ENCODE measurements at regions not wholly inside any gene's neighbourhood (a gene's known extent, or its start where the extent isn't known, plus 50 kb on each side); places are given as distances from the start of the nearest gene placed in this dataset.
"Not testable (repeated sequence)": the region's sequence is repeated elsewhere in the genome, so short reads cannot be mapped to it uniquely, and the experiment has no call there.

GRCh38 chr21:15620892-15621291 is 108.9 kb upstream of the USP25 start:
- Histone ChIP-seq H3K9me3 (replicated peaks) (no peaks in the 10 kb centered on the region), H3K4me1 (peaks cover 10% of the 10 kb centered on the region; the same call in 1 of the 2 replicates), H3K4me3 (no peak overlapping the region), H3K27ac (no peak overlapping the region), H3K27me3 (no peaks in the 10 kb centered on the region), H3K36me3 (no peaks in the 10 kb centered on the region)
- no peak for DNase-seq

GRCh38 chr21:15624646-15625045 is 105.1 kb upstream of the USP25 start:
- Histone ChIP-seq H3K4me3 (no peak overlapping the region), H3K9me3 (replicated peaks) (no peaks in the 10 kb centered on the region), H3K4me1 (no peaks in the 10 kb centered on the region), H3K27ac (no peak overlapping the region), H3K36me3 (no peaks in the 10 kb centered on the region), H3K27me3 (no peaks in the 10 kb centered on the region)
- no peak for DNase-seq

GRCh38 chr21:15625363-15625762 is 104.4 kb upstream of the USP25 start:
- no peaks in the 10 kb centered on the region for H3K36me3 ChIP-seq
- H3K9me3 ChIP-seq (replicated peaks): no peaks in the 10 kb centered on the region
- no peak for DNase-seq
- H3K27me3 ChIP-seq: no peaks in the 10 kb centered on the region
- no peaks in the 10 kb centered on the region for H3K4me1 ChIP-seq
- H3K27ac ChIP-seq: no peak overlapping the region
- H3K4me3 ChIP-seq: no peak overlapping the region

GRCh38 chr21:15626031-15626430 is 103.8 kb upstream of the USP25 start:
- Histone ChIP-seq H3K4me3 (no peak overlapping the region), H3K36me3 (no peaks in the 10 kb centered on the region), H3K27ac (no peak overlapping the region), H3K27me3 (no peaks in the 10 kb centered on the region), H3K9me3 (replicated peaks) (no peaks in the 10 kb centered on the region), H3K4me1 (no peaks in the 10 kb centered on the region)
- DNase-seq: no peak

- no peaks in the 10 kb centered on the region for H3K27me3 ChIP-seq
- no peaks in the 10 kb centered on the region for H3K9me3 ChIP-seq (replicated peaks)
- no peaks in the 10 kb centered on the region for H3K36me3 ChIP-seq
- no peak overlapping the region for H3K4me3 ChIP-seq
- no peak overlapping the region for H3K27ac ChIP-seq
- H3K4me1 ChIP-seq: no peaks in the 10 kb centered on the region
- DNase-seq: no peak
Measured at GRCh38 chr21:15627011-15627410, 102.8 kb upstream of the USP25 start.

GRCh38 chr21:15627823-15628222 is 102.0 kb upstream of the USP25 start:
- Histone ChIP-seq H3K36me3 (no peaks in the 10 kb centered on the region), H3K9me3 (replicated peaks) (0 out of 2 replicates have a peak, but pooled peaks cover 2% of the 10 kb centered on the region)

GRCh38 chr21:15631342-15631741 is 98.4 kb upstream of the USP25 start:
- Histone ChIP-seq H3K4me3 (no peak overlapping the region), H3K36me3 (no peaks in the 10 kb centered on the region), H3K4me1 (peaks cover 16% of the 10 kb centered on the region), H3K27ac (no peak overlapping the region), H3K9me3 (replicated peaks) (0 out of 2 replicates have a peak, but pooled peaks cover 7% of the 10 kb centered on the region), H3K27me3 (no peaks in the 10 kb centered on the region)
- DNase-seq: no peak

More at GRCh38 chr21:15627823-15628222, 102.0 kb upstream of the USP25 start:
- no peaks in the 10 kb centered on the region for H3K27me3 ChIP-seq
- H3K27ac ChIP-seq: no peak overlapping the region
- DNase-seq: no peak
- H3K4me1 ChIP-seq: no peaks in the 10 kb centered on the region
- H3K4me3 ChIP-seq: no peak overlapping the region

GRCh38 chr21:15634541-15634940 is 95.2 kb upstream of the USP25 start:
- H3K4me3 ChIP-seq; H3K27me3 ChIP-seq; H3K9me3 ChIP-seq (replicated peaks); H3K27ac ChIP-seq; H3K36me3 ChIP-seq: not testable (repeated sequence)
- H3K4me1 ChIP-seq: peaks cover 24% of the 10 kb centered on the region
- DNase-seq: peak; percentile 61 to 70

GRCh38 chr21:15638856-15639549 is 90.8 kb upstream of the USP25 start:
- H3K27ac ChIP-seq: no peak overlapping the region
- H3K4me3 ChIP-seq: no peak overlapping the region
- no peaks in the 10 kb centered on the region for H3K36me3 ChIP-seq
- peaks cover 24% of the 10 kb centered on the region for H3K4me1 ChIP-seq
- H3K27me3 ChIP-seq: no peaks in the 10 kb centered on the region
- peak; percentile 16 to 51 for DNase-seq
- H3K9me3 ChIP-seq (replicated peaks): 0 out of 2 replicates have a peak, but pooled peaks cover 2% of the 10 kb centered on the region

- peaks cover 13% of the 10 kb centered on the region for H3K4me1 ChIP-seq
- DNase-seq; H3K27ac ChIP-seq; H3K27me3 ChIP-seq; H3K9me3 ChIP-seq (replicated peaks); H3K36me3 ChIP-seq; H3K4me3 ChIP-seq: not testable (repeated sequence)
Measured at GRCh38 chr21:15640113-15640512, 89.7 kb upstream of the USP25 start.

GRCh38 chr21:15644489-15644888 is 85.3 kb upstream of the USP25 start:
- Histone ChIP-seq H3K4me1 (peaks cover 5% of the 10 kb centered on the region), H3K27me3 (no peaks in the 10 kb centered on the region), H3K27ac (no peak overlapping the region), H3K36me3 (no peaks in the 10 kb centered on the region), H3K4me3 (no peak overlapping the region), H3K9me3 (replicated peaks) (no peaks in the 10 kb centered on the region)
- no peak for DNase-seq

GRCh38 chr21:15645830-15646229 is 84.0 kb upstream of the USP25 start:
- Histone ChIP-seq H3K27me3 (no peaks in the 10 kb centered on the region), H3K4me1 (no peaks in the 10 kb centered on the region), H3K27ac (no peak overlapping the region), H3K9me3 (replicated peaks) (no peaks in the 10 kb centered on the region), H3K36me3 (no peaks in the 10 kb centered on the region), H3K4me3 (no peak overlapping the region)
- DNase-seq: no peak

GRCh38 chr21:15650735-15651134 is 79.0 kb upstream of the USP25 start:
- no peaks in the 10 kb centered on the region for H3K27me3 ChIP-seq
- no peak overlapping the region for H3K4me3 ChIP-seq
- no peak overlapping the region for H3K27ac ChIP-seq
- no peak for DNase-seq
- H3K36me3 ChIP-seq: no peaks in the 10 kb centered on the region
- no peaks in the 10 kb centered on the region for H3K9me3 ChIP-seq (replicated peaks)
- H3K4me1 ChIP-seq: no peaks in the 10 kb centered on the region

- no peaks in the 10 kb centered on the region for H3K4me1 ChIP-seq
- H3K27ac ChIP-seq: no peak overlapping the region
- H3K4me3 ChIP-seq: no peak overlapping the region
- no peak for DNase-seq
- no peaks in the 10 kb centered on the region for H3K9me3 ChIP-seq (replicated peaks)
- H3K27me3 ChIP-seq: no peaks in the 10 kb centered on the region
- no peaks in the 10 kb centered on the region for H3K36me3 ChIP-seq
Measured at GRCh38 chr21:15651172-15651571, 78.6 kb upstream of the USP25 start.

- Histone ChIP-seq H3K9me3 (replicated peaks) (no peaks in the 10 kb centered on the region), H3K27ac (no peak overlapping the region), H3K27me3 (no peaks in the 10 kb centered on the region), H3K36me3 (no peaks in the 10 kb centered on the region), H3K4me3 (no peak overlapping the region), H3K4me1 (no peaks in the 10 kb centered on the region)
- DNase-seq: no peak
Measured at GRCh38 chr21:15653710-15654109, 76.1 kb upstream of the USP25 start.

- no peaks in the 10 kb centered on the region for H3K4me1 ChIP-seq
- H3K9me3 ChIP-seq (replicated peaks): no peaks in the 10 kb centered on the region
- no peaks in the 10 kb centered on the region; the same call in 1 of the 2 replicates for H3K27me3 ChIP-seq
- H3K36me3 ChIP-seq: no peaks in the 10 kb centered on the region
- H3K4me3 ChIP-seq: no peak overlapping the region
- no peak for DNase-seq
- no peak overlapping the region for H3K27ac ChIP-seq
Measured at GRCh38 chr21:15654171-15654570, 75.6 kb upstream of the USP25 start.

Measured in SJCRH30 (cell line).